DOHH2 (cell line): ENCODE measurements at regions not wholly inside any gene's neighbourhood (a gene's known extent, or its start where the extent isn't known, plus 50 kb on each side); places are given as distances from the start of the nearest gene placed in this dataset.
"Not testable (repeated sequence)": the region's sequence is repeated elsewhere in the genome, so short reads cannot be mapped to it uniquely, and the experiment has no call there.

Experiments used
- H3F3A ChIP-seq: fragments of 200-600 bp; sonication (generic), shearing (Covaris generic); 2 replicates; pipeline ENCODE4 v1.6.0; 2016; ENCODE audit warnings: antibody characterized with exemption, mild to moderate bottlenecking; ENCODE audit not compliant: control insufficient read depth, insufficient read depth
- H3K27ac ChIP-seq: fragments of 200-600 bp; sonication (generic); 2 replicates; pipeline ENCODE4 v1.5.1; 2014; ENCODE audit warnings: low read depth, mild to moderate bottlenecking, low read length, moderate library complexity
- H3K27me3 ChIP-seq: fragments of 200-600 bp; sonication (generic); 2 replicates; pipeline ENCODE4 v1.6.1; 2014; ENCODE audit warnings: mild to moderate bottlenecking, low read length, mixed read lengths; ENCODE audit not compliant: control insufficient read depth
- H3K36me3 ChIP-seq: fragments of 200-600 bp; sonication (generic); 2 replicates; pipeline ENCODE4 v1.6.1; 2014; ENCODE audit warnings: mild to moderate bottlenecking, low read length, moderate library complexity, mixed read lengths; ENCODE audit not compliant: control insufficient read depth
- H3K4me1 ChIP-seq: fragments of 200-600 bp; sonication (generic); 2 replicates; pipeline ENCODE4 v1.6.1; 2014; ENCODE audit warnings: mild to moderate bottlenecking, low read length, mixed read lengths; ENCODE audit not compliant: control insufficient read depth
- H3K4me2 ChIP-seq: fragments of 200-600 bp; sonication (generic); 2 replicates; pipeline ENCODE4 v1.6.0; 2014; ENCODE audit warnings: mild to moderate bottlenecking, low read length, moderate library complexity
- H3K4me3 ChIP-seq: fragments of 200-600 bp; sonication (generic); 2 replicates; pipeline ENCODE4 v1.5.1; 2014; ENCODE audit warnings: mild to moderate bottlenecking, low read length, mixed read lengths
- H3K79me2 ChIP-seq: fragments of 200-600 bp; sonication (generic); 2 replicates; pipeline ENCODE4 v1.6.1; 2014; ENCODE audit warnings: mild to moderate bottlenecking, low read length, mixed read lengths; ENCODE audit not compliant: control insufficient read depth
- H3K9me2 ChIP-seq: fragments of 200-600 bp; sonication (generic); replicated peaks from 2 replicates; pipeline ENCODE4 v1.6.1; 2014; ENCODE audit warnings: mild to moderate bottlenecking, low read length, mixed read lengths; ENCODE audit not compliant: control insufficient read depth
- H3K9me3 ChIP-seq: fragments of 200-600 bp; sonication (generic); 2 replicates; pipeline ENCODE4 v1.6.1; 2014; ENCODE audit warnings: antibody characterized with exemption, low read length, mixed read lengths; ENCODE audit not compliant: control insufficient read depth, insufficient read depth
- H4K20me1 ChIP-seq: fragments of 200-600 bp; sonication (generic); 2 replicates; pipeline ENCODE4 v1.6.0; 2014; ENCODE audit warnings: low read depth, mild to moderate bottlenecking, antibody characterized with exemption, low read length, moderate library complexity; ENCODE audit not compliant: control insufficient read depth, insufficient read depth

GRCh38 chr15:21357056-21357455 is 83.2 kb downstream of the POTEB3 start:
- not testable (repeated sequence) for H3K9me2 ChIP-seq, H3K9me3 ChIP-seq, H3F3A ChIP-seq, H3K4me3 ChIP-seq, H3K27me3 ChIP-seq, H3K79me2 ChIP-seq, H3K27ac ChIP-seq, H3K4me1 ChIP-seq, H4K20me1 ChIP-seq, H3K4me2 ChIP-seq, H3K36me3 ChIP-seq

- not testable (repeated sequence) for H3K9me2 ChIP-seq, H3K9me3 ChIP-seq, H3K36me3 ChIP-seq, H3K4me2 ChIP-seq, H3F3A ChIP-seq, H3K27ac ChIP-seq, H3K4me1 ChIP-seq, H3K4me3 ChIP-seq, H3K79me2 ChIP-seq, H3K27me3 ChIP-seq, H4K20me1 ChIP-seq
These were observed 84.4 kb downstream of the POTEB3 start for GRCh38 chr15:21355944-21356343.

GRCh38 chr15:21354597-21354996 is 85.7 kb downstream of the POTEB3 start:
- H3K27ac ChIP-seq, H3K27me3 ChIP-seq, H3K9me2 ChIP-seq, H3K79me2 ChIP-seq, H3K4me3 ChIP-seq, H3F3A ChIP-seq, H3K36me3 ChIP-seq, H4K20me1 ChIP-seq, H3K4me2 ChIP-seq, H3K9me3 ChIP-seq, H3K4me1 ChIP-seq: not testable (repeated sequence)

- not testable (repeated sequence) for H3K9me3 ChIP-seq, H3K4me1 ChIP-seq, H3K4me3 ChIP-seq, H3F3A ChIP-seq, H4K20me1 ChIP-seq, H3K27me3 ChIP-seq, H3K4me2 ChIP-seq, H3K9me2 ChIP-seq, H3K79me2 ChIP-seq, H3K27ac ChIP-seq, H3K36me3 ChIP-seq
These were observed 87.5 kb downstream of the POTEB3 start for GRCh38 chr15:21352670-21353318.

- H3K27me3 ChIP-seq, H3K9me2 ChIP-seq, H3K9me3 ChIP-seq, H4K20me1 ChIP-seq, H3K4me2 ChIP-seq, H3K36me3 ChIP-seq, H3K4me3 ChIP-seq, H3K79me2 ChIP-seq, H3K4me1 ChIP-seq, H3F3A ChIP-seq, H3K27ac ChIP-seq: not testable (repeated sequence)
These were observed 95.3 kb downstream of the POTEB3 start for GRCh38 chr15:21344960-21345359.

GRCh38 chr15:21344500-21344899 is 95.8 kb downstream of the POTEB3 start:
- not testable (repeated sequence) for H3K4me1 ChIP-seq, H3F3A ChIP-seq, H3K4me3 ChIP-seq, H3K79me2 ChIP-seq, H3K27ac ChIP-seq, H3K27me3 ChIP-seq, H3K9me2 ChIP-seq, H4K20me1 ChIP-seq, H3K36me3 ChIP-seq, H3K9me3 ChIP-seq, H3K4me2 ChIP-seq

GRCh38 chr15:21337028-21337427 is 103.3 kb downstream of the POTEB3 start:
- not testable (repeated sequence) for H3F3A ChIP-seq, H3K9me2 ChIP-seq, H3K27ac ChIP-seq, H3K9me3 ChIP-seq, H3K4me2 ChIP-seq, H3K36me3 ChIP-seq, H4K20me1 ChIP-seq, H3K4me1 ChIP-seq, H3K4me3 ChIP-seq, H3K27me3 ChIP-seq, H3K79me2 ChIP-seq

GRCh38 chr15:21324720-21325460 is 115.4 kb downstream of the POTEB3 start:
- not testable (repeated sequence) for H3K4me2 ChIP-seq, H3K4me3 ChIP-seq, H3F3A ChIP-seq, H3K9me2 ChIP-seq, H3K9me3 ChIP-seq, H3K36me3 ChIP-seq, H3K27ac ChIP-seq, H4K20me1 ChIP-seq, H3K79me2 ChIP-seq, H3K4me1 ChIP-seq, H3K27me3 ChIP-seq
